Esophagus muscularis mucosa (tissue), 4 donors: ENCODE measurements at regions not wholly inside any gene's neighbourhood (a gene's known extent, or its start where the extent isn't known, plus 50 kb on each side); places are given as distances from the start of the nearest gene placed in this dataset.

ENCODE experiments used
- EP300 ChIP-seq: sonication (generic); formaldehyde crosslinking; IDR thresholded peaks from one replicate; pipeline ENCODE4 v1.6.1; 2017; ENCODE audit warnings: antibody characterized with exemption
- POLR2A ChIP-seq: fragments of 450-650 bp; IDR thresholded peaks from one replicate; pipeline ENCODE4 v1.6.1; 2017; ENCODE audit warnings: antibody characterized with exemption, moderate library complexity, mild to moderate bottlenecking, low read depth
- POLR2AphosphoS5 ChIP-seq, 2 donors: sonication (generic); formaldehyde crosslinking; IDR thresholded peaks; one replicate each; pipeline ENCODE4 v1.6.1; 2017; ENCODE audit warnings: antibody characterized with exemption in 2 of 2
- TF ChIP-seq, protein P1 (sequence below), 3 experiments: fragments of 200-600 bp in 2 of 3; fragments of 450-650 bp in 1 of 3; sonication (generic) in 2 of 3; IDR thresholded peaks; one replicate each; pipeline ENCODE4 v1.5.1; 2017 to 2019; ENCODE audit warnings: antibody characterized with exemption in 3 of 3, mild to moderate bottlenecking in 2 of 3, moderate library complexity in 1 of 3

DNA sequence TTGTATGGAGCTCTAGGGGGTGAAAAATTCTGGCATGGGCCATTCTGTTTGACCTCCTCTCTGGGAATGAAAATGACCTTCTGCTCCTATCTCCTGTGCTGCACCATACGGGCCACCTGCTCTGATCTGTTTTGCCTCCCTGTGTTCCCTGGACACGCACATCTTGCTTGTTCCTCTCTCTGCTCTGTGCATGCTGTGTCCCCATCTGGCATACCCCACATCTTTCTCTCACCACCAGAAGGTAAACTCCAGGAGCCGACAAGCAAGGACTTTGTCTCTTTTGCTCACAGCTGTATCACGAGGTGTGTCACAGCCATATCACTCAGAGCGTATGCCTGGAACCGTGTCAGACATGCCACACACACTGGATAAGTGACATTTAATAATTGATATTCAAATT, 208.4 kb upstream of the DTNBP1 start:
- TF ChIP-seq, protein P1, sequence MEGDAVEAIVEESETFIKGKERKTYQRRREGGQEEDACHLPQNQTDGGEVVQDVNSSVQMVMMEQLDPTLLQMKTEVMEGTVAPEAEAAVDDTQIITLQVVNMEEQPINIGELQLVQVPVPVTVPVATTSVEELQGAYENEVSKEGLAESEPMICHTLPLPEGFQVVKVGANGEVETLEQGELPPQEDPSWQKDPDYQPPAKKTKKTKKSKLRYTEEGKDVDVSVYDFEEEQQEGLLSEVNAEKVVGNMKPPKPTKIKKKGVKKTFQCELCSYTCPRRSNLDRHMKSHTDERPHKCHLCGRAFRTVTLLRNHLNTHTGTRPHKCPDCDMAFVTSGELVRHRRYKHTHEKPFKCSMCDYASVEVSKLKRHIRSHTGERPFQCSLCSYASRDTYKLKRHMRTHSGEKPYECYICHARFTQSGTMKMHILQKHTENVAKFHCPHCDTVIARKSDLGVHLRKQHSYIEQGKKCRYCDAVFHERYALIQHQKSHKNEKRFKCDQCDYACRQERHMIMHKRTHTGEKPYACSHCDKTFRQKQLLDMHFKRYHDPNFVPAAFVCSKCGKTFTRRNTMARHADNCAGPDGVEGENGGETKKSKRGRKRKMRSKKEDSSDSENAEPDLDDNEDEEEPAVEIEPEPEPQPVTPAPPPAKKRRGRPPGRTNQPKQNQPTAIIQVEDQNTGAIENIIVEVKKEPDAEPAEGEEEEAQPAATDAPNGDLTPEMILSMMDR (IDR thresholded peaks at IDR 0.05): no peak
- TF ChIP-seq EP300 (no peak), POLR2A (no peak), POLR2AphosphoS5 (IDR thresholded peaks at IDR 0.05) (no peak)
